K562 (cell line): ENCODE measurements at regions not wholly inside any gene's neighbourhood (a gene's known extent, or its start where the extent isn't known, plus 50 kb on each side); places are given as distances from the start of the nearest gene placed in this dataset.

Experiments used
- CEBPB ChIP-seq: fragments of 450-650 bp; IDR thresholded peaks from 2 replicates; pipeline ENCODE4 v1.6.1; 2016; ENCODE audit warnings: missing genetic modification characterization, missing compliant biosample characterization
- EHMT2 ChIP-seq: fragments of 450-650 bp; IDR thresholded peaks from 2 replicates; pipeline ENCODE4 v1.6.1; 2018; ENCODE audit warnings: antibody characterized with exemption
- FIP1L1 ChIP-seq: fragments of 200-400 bp; formaldehyde crosslinking; IDR thresholded peaks from 2 replicates; pipeline ENCODE4 v1.6.1; 2018; ENCODE audit warnings: mild to moderate bottlenecking, low read depth, low read length; ENCODE audit not compliant: poor library complexity, severe bottlenecking
- GABPA ChIP-seq: fragments of 200-800 bp; sonication (Bioruptor generic); conservative IDR thresholded peaks from 2 replicates; pipeline ENCODE4 v1.6.1; 2016; ENCODE audit warnings: low read depth, missing genetic modification characterization, missing compliant biosample characterization
- HCFC1 ChIP-seq: IDR thresholded peaks from 2 replicates; pipeline ENCODE4 v1.6.1; 2012; ENCODE audit warnings: low read depth, low read length, improper control_type of control experiment
- JUND ChIP-seq, 2 experiments: IDR thresholded peaks; 2 replicates in 1 of 2; 3 replicates in 1 of 2; pipeline ENCODE4 v1.6.1; 2011; ENCODE audit warnings: borderline replicate concordance in 2 of 2, low read depth in 2 of 2, low read length in 2 of 2, improper control_type of control experiment in 1 of 2, missing biosample characterization in 1 of 2, missing genetic modification characterization in 1 of 2, missing genetic modification reagents in 1 of 2
- PHF20 ChIP-seq: fragments of 450-650 bp; IDR thresholded peaks from 2 replicates; pipeline ENCODE4 v1.6.1; 2018; ENCODE audit not compliant: partially characterized antibody
- SAFB ChIP-seq: fragments of 200-400 bp; formaldehyde crosslinking; IDR thresholded peaks from 2 replicates; pipeline ENCODE4 v1.6.1; 2017; ENCODE audit warnings: low read depth, low read length, borderline replicate concordance
- SETDB1 ChIP-seq: IDR thresholded peaks from one replicate; pipeline ENCODE4 v1.6.1; 2012; ENCODE audit warnings: low read length, control low read depth, inconsistent platforms
- SMARCE1 ChIP-seq: fragments of 450-650 bp; IDR thresholded peaks from 2 replicates; pipeline ENCODE4 v1.7.1; 2016; ENCODE audit warnings: mild to moderate bottlenecking
- YY1 ChIP-seq, 3 experiments: IDR thresholded peaks; 2 replicates each; pipeline ENCODE4 v1.6.1; 2011; ENCODE audit warnings: low read length in 2 of 3, mild to moderate bottlenecking in 2 of 3, moderate library complexity in 2 of 3, borderline replicate concordance in 1 of 3, control low read depth in 1 of 3, low read depth in 1 of 3; ENCODE audit not compliant: insufficient read depth in 3 of 3, insufficient replicate concordance in 2 of 3, control insufficient read depth in 1 of 3, insufficient read length in 1 of 3; ENCODE audit errors: extremely low read depth in 1 of 3
- ZBTB40 ChIP-seq, 2 experiments: fragments of 450-650 bp in 1 of 2; sonication (generic) in 1 of 2; formaldehyde crosslinking in 1 of 2; IDR thresholded peaks; 2 replicates each; pipeline versions ENCODE4 v1.7.1 to v1.9.0; 2016 to 2022; ENCODE audit warnings: inconsistent platforms in 1 of 2, mild to moderate bottlenecking in 1 of 2, missing genetic modification reagents in 1 of 2

- TF ChIP-seq YY1 (IDR thresholded peaks at IDR 0.05; ENCODE audit: borderline replicate concordance in 1 of 3, control insufficient read depth in 1 of 3, extremely low read depth in 1 of 3, insufficient read depth in 3 of 3, insufficient read length in 1 of 3, insufficient replicate concordance in 2 of 3, low read depth in 1 of 3, low read length in 2 of 3) (peak; percentile 39 to 86 (median 49)), CEBPB (tag) (no peak), HCFC1 (peak; percentile 48; the same call in 1 of the 2 replicates), EHMT2 (peak; percentile 90), PHF20 (peak; percentile 19), ZBTB40 (IDR thresholded peaks at IDR 0.05) (peak; percentile 82), ZBTB40 (CRISPR knock-in tag; IDR thresholded peaks at IDR 0.05) (no peak), SMARCE1 (no peak), JUND (IDR thresholded peaks at IDR 0.05; ENCODE audit: borderline replicate concordance, low read depth, low read length) (no peak), JUND (tag; IDR thresholded peaks at IDR 0.05; ENCODE audit: borderline replicate concordance, low read depth, low read length) (no peak), FIP1L1 (no peak), SETDB1 (no peak), GABPA (peak; percentile 78), SAFB (no peak)
These were observed 497.5 kb downstream of the TBC1D22A start (continued) for GRCh38 chr22:47259990-47260389.
